ENCODE measurements at regions not wholly inside any gene's neighbourhood (a gene's known extent, or its start where the extent isn't known, plus 50 kb on each side); places are given as distances from the start of the nearest gene placed in this dataset.
A peak's percentile ranks its signal among the peaks of the same experiment; 100 is the strongest.

DNA sequence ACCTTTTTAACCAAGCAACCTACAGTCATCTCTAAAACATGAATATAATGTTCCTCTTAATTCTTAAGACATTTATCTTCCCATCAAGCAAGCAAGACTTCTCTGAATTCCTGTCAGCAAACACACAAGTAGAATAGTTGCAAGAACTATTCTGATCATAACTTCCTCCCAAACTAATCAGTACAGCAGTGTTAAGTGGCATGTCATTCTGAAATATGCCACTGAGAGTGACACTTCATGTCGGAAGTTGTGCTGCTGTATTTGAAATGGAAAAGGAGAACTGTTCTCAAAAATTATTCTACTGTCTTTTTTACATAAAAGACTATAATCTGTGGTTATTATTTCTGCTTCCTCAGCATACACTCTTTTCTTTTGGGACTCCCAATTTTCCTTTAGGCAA lies 546.6 kb downstream of the PCDH18 start:
- Histone ChIP-seq H3F3A (ENCODE audit: low read length, unreplicated experiment) (no peaks in the 10 kb centered on the region), H3K4me2 (ENCODE audit: low read length) (no peak overlapping the region), H3K4me1 (ENCODE audit: insufficient read depth, low read length) (no peaks in the 10 kb centered on the region), H3K27me3 (ENCODE audit: low read length) (no peaks in the 10 kb centered on the region), H3K9ac (ENCODE audit: low read length) (no peak overlapping the region), H3K36me3 (ENCODE audit: low read depth, low read length) (no peaks in the 10 kb centered on the region), H3K27ac (ENCODE audit: low read length) (no peak overlapping the region), H3K9me2 (replicated peaks; ENCODE audit: low read length) (no peaks in the 10 kb centered on the region), H3K79me2 (ENCODE audit: low read length) (no peaks in the 10 kb centered on the region), H4K20me1 (ENCODE audit: low read length) (no peaks in the 10 kb centered on the region), H3K9me3 (ENCODE audit: low read length) (no peaks in the 10 kb centered on the region), H3K4me3 (ENCODE audit: low read length) (no peak overlapping the region), H2AFZ (ENCODE audit: low read length) (no peak overlapping the region)
- intact Hi-C loops (cut with micrococcal nuclease) = no loop called here
- CTCF ChIA-PET = no interaction called here
- ATAC-seq (no peak), DNase-seq (no peak)
- TF ChIP-seq CTCF (conservative IDR thresholded peaks at IDR 0.05; ENCODE audit: low read depth, low read length) (no peak), EZH2 (IDR thresholded peaks at IDR 0.05; ENCODE audit: low read length, unreplicated experiment) (no peak), EZH2phosphoT487 (IDR thresholded peaks at IDR 0.05; ENCODE audit: borderline replicate concordance, low read length) (no peak)
- BruUV-seq (replicated peaks) = no TSS peak
- POLR2A ChIA-PET (ENCODE audit: unreplicated experiment) = no interaction called here

DNA sequence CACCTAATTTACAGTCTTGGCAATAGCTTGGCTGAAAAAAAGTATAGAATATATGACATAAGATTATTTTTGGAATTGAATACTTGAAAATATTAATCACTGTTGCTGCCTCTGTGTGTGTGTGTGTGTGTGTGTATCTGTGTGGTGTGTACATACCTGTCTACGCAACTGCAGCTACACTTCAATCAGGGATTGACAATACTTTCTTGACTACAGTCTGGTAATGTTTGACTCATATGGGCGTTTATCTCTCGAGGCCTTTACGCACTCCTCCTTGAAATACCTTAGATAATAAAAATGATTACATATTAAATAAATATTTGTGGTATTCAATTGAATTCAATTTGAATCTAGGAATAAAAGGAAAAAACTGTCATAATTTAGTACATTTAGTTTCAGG lies 565.2 kb downstream of the PCDH18 start:
- no peak overlapping the region for H2AFZ ChIP-seq (ENCODE audit: low read length)
- TF ChIP-seq EZH2 (IDR thresholded peaks at IDR 0.05; ENCODE audit: low read length, unreplicated experiment) (no peak), EZH2phosphoT487 (IDR thresholded peaks at IDR 0.05; ENCODE audit: borderline replicate concordance, low read length) (no peak), CTCF (conservative IDR thresholded peaks at IDR 0.05; ENCODE audit: low read depth, low read length) (no peak)

GRCh38 chr4:136965478-136965877 lies 566.8 kb downstream of the PCDH18 start:
- CTCF ChIA-PET = no interaction called here
- no TSS peak for BruUV-seq (replicated peaks)
- intact Hi-C loops (cut with micrococcal nuclease) = no loop called here

More for the DNA sequence above, 565.2 kb downstream of the PCDH18 start:
- CTCF ChIA-PET = no interaction called here
- ATAC-seq = peak; percentile 97
- no peak overlapping the region for H3K4me3 ChIP-seq (ENCODE audit: low read length)
- no TSS peak for BruUV-seq (replicated peaks)
- H3F3A ChIP-seq (ENCODE audit: low read length, unreplicated experiment) = no peaks in the 10 kb centered on the region
- H3K9me3 ChIP-seq (ENCODE audit: low read length) = no peaks in the 10 kb centered on the region
- no peaks in the 10 kb centered on the region for H3K9me2 ChIP-seq (replicated peaks; ENCODE audit: low read length)
- intact Hi-C loops (cut with micrococcal nuclease) = no loop called here
- POLR2A ChIA-PET (ENCODE audit: unreplicated experiment) = no interaction called here
- H3K79me2 ChIP-seq (ENCODE audit: low read length) = no peaks in the 10 kb centered on the region
- H3K4me2 ChIP-seq (ENCODE audit: low read length) = no peak overlapping the region; the same call in 1 of the 2 replicates
- peak overlapping the region; percentile 32; the same call in 1 of the 2 replicates for H3K27ac ChIP-seq (ENCODE audit: low read length)
- peak; percentile 74 for DNase-seq
- H3K9ac ChIP-seq (ENCODE audit: low read length) = no peak overlapping the region
- no peaks in the 10 kb centered on the region; the same call in 1 of the 2 replicates for H3K4me1 ChIP-seq (ENCODE audit: insufficient read depth, low read length)
- H3K36me3 ChIP-seq (ENCODE audit: low read depth, low read length) = no peaks in the 10 kb centered on the region
- no peaks in the 10 kb centered on the region for H4K20me1 ChIP-seq (ENCODE audit: low read length)
- no peaks in the 10 kb centered on the region for H3K27me3 ChIP-seq (ENCODE audit: low read length)

More at GRCh38 chr4:136965478-136965877, 566.8 kb downstream of the PCDH18 start:
- no peak overlapping the region for H3K4me2 ChIP-seq (ENCODE audit: low read length)
- no peaks in the 10 kb centered on the region for H3K9me3 ChIP-seq (ENCODE audit: low read length)
- no peak overlapping the region for H2AFZ ChIP-seq (ENCODE audit: low read length)
- H3F3A ChIP-seq (ENCODE audit: low read length, unreplicated experiment) = no peaks in the 10 kb centered on the region
- no peaks in the 10 kb centered on the region for H3K79me2 ChIP-seq (ENCODE audit: low read length)
- no peak for DNase-seq
- no peak overlapping the region for H3K27ac ChIP-seq (ENCODE audit: low read length)
- no peaks in the 10 kb centered on the region; the same call in 1 of the 2 replicates for H3K4me1 ChIP-seq (ENCODE audit: insufficient read depth, low read length)
- ATAC-seq = no peak
- H3K36me3 ChIP-seq (ENCODE audit: low read depth, low read length) = no peaks in the 10 kb centered on the region
- POLR2A ChIA-PET (ENCODE audit: unreplicated experiment) = no interaction called here
- no peak for TF ChIP-seq EZH2phosphoT487 (IDR thresholded peaks at IDR 0.05; ENCODE audit: borderline replicate concordance, low read length)
- H4K20me1 ChIP-seq (ENCODE audit: low read length) = no peaks in the 10 kb centered on the region
- H3K9ac ChIP-seq (ENCODE audit: low read length) = no peak overlapping the region
- no peak overlapping the region for H3K4me3 ChIP-seq (ENCODE audit: low read length)
- H3K9me2 ChIP-seq (replicated peaks; ENCODE audit: low read length) = no peaks in the 10 kb centered on the region
- no peaks in the 10 kb centered on the region for H3K27me3 ChIP-seq (ENCODE audit: low read length)
